Stimulated activated CD4-positive, alpha-beta T cell treated with anti-CD3 and anti-CD28 coated beads, Interleukin-1b, Interleukin-23, amount 100 ng/mL, for 24 hours (primary cell): ENCODE measurements at regions not wholly inside any gene's neighbourhood (a gene's known extent, or its start where the extent isn't known, plus 50 kb on each side); places are given as distances from the start of the nearest gene placed in this dataset.
A peak's percentile ranks its signal among the peaks of the same experiment; 100 is the strongest.
"Not testable (repeated sequence)": the region's sequence is repeated elsewhere in the genome, so short reads cannot be mapped to it uniquely, and the experiment has no call there.

ENCODE experiments used
- DNase-seq, 4 experiments: peaks; one replicate each; pipeline ENCODE4 v3.0.0-alpha.2; 2020; ENCODE audit warnings: low read depth in 4 of 4, low spot score in 1 of 4

DNA sequence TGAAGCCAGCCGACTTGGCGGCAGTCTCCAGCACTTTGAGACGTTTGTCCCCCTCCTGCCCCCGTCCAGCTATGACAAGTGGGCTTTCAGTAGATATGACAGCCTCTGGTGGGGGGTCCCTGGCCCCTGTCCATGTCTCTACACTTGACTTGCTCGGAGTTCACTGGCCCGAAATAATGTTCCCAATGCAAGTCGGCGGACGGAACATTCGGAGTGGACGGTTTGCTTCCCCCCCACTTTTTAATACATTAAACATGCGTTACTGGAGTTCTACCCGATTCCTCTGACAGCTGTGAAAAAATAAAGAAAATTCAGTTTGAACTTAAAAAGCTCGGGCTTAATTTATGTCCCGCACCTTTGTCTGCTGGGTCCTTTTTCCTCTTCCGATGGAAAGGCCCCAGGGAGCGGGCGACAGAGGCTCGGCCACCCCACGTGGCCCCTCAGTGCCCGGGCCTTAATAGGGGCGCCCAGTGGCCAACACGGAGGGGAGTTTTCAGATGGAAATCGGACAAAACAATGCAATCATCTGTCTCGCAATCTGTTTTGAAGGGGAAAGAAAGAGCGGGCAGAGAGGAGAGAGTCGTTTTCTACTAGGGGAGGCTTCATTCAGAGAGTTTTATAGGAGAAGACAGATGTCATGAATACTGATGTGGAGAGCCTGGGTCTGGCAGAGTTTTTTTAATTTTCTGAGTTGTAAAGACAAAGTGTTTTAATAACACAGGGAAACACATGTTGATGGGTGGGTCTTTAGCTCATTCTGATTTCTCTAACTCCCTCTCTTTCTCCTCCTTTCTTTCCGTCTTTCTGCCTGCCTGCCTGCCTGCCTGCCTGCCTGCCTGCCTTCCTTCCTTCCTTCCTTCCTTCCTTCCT lies 50.2 kb downstream of the SMIM38 start:
- no peak for DNase-seq

DNA sequence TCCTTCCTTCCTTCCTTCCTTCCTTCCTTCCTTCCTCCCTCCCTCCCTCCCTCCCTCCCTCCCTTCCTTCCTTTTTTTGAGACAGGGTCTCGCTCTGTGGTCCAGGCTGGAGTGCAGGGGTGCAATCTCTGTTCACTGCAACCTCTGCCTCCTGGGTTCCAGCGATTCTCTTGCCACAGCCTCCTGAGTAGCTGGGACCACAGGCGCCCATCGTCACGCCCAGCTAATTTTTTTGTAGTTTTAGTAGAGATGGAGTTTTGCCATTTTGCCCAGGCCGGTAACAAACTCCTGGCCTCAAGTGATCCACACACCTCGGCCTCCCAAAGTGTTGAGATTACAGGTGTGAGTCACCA lies 50.9 kb downstream of the SMIM38 start:
- not testable (repeated sequence) for DNase-seq

DNA sequence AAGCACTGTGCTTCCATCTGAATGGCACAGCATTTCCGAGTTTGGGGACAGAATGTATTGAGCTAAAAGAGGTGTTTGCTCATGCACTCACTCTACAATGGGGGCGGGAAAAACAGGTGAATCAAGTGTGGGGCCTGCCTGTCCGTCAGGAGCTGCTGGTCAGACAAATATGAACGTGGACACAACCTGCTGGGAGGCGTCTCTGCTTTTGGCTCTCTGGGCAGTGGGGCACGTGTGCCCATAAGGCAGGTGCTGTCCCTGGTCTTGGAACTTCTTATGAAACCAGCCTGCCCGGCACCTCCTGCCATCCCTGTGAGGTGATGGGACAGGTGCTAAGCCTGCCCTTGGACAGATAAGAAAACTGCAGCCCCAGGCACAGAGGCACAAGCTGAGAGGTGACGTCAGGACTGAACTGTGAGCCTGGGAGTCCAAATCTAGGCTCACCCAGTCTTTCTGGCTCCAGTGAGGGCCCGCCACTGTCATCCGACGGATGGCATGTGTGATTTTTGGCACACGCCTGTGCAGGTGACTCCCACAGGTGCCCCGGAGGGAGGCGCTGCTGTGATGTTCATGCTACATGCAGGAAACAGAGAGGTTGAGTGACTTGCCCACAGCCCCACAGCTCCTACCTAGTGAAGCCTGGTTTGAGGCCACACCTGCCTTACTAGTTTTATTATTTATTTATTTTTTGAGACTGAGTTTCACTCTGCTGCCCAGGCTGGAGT lies 51.6 kb downstream of the SMIM38 start:
- DNase-seq: no peak

DNA sequence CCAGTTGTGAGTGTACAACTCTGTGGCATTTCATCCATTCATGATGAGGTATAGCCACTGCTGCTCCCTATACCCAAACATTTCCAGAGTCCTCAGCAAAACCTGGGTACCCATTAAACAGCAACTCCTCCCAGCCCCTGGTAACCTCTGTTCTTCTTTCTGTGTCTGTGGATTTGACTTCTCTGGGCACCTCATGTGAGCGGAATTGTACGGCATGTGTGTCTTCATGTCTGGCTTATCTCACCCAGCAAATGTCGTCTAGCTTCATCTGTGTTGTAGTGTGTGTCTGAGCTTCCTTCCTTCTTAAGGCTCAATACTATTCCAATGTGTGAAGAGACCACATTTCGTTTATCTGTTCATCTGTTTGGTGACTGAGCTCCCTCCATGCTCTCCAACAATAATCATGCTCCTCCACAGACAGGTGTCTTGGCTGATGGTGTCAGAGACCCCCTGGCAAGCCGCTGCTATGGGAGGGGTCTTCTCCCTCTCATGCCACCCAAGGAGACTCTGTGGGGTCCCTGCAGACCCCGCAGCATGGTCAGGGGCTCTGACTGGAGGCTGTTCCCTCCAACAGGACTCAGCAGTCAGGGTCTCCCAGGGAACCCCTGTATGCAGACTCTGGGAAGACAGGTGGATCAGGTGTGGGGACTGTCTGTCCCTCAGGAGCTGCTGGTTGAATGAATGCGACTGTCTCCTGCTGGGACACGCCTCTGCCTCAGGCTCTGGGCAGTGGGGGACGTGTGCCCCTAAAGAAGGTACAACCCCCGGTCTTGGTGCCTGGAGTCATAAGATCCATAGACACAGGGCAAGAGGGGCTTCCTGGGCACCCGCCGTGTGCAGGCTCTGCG lies 52.7 kb downstream of the SMIM38 start:
- no peak for DNase-seq

DNA sequence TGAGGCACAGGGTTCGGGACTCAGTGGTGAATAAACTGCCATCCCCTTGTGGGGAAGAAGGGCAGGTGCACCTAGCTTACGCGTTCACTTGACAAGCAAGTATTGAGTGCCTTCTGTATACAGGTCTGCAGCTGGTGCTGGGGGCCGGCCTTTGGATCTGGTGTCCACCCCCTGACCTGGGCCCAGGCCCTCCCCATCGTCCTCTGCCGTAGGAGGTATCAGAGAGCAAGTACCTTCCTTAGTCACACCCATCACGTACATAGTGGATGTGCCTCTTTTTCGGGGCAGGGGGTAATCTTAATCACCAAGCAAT lies 53.3 kb downstream of the SMIM38 start:
- DNase-seq: no peak

DNA sequence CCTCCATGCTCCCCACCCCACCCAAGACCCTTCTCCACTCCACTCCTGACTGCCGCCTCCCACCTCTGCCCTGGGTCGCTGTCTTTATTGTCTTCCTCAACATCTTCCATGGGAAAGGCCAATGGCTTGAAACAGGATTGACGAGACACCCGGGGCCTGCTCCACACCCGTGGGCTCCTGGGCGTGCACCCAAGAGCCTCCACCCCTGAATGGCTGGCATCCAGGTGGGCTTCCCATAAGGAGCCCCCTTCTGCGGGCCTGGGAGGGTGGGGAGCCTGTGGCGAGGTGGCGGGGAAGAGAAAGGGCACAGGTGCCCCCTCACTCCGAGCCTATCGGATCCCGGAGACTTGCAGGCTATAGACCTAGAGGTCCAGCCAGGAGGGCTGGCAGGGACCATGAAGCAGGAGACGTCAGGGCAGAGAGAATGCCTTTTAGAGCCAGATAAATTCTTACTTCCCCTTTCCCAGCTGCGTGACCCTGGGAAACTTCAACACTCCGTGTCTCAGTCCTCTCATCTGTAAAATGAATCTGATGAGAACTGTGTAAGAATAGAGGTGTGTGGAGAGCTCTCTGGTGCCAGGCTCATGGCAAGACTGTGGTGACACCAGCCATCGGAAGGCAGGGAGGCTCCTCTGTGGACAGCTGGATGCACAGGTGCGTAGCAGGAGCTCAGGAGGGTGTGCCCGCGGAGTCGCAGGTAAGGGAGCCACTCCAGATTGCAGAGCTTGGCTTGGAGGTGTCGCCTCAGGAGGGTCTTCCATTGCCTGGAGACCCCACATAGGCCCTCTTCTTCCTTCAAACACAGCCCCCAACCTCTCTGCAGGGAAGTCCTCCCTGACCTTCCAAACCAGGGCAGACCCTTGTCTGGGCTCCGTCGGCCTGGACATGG lies 53.9 kb downstream of the SMIM38 start:
- DNase-seq: no peak

DNA sequence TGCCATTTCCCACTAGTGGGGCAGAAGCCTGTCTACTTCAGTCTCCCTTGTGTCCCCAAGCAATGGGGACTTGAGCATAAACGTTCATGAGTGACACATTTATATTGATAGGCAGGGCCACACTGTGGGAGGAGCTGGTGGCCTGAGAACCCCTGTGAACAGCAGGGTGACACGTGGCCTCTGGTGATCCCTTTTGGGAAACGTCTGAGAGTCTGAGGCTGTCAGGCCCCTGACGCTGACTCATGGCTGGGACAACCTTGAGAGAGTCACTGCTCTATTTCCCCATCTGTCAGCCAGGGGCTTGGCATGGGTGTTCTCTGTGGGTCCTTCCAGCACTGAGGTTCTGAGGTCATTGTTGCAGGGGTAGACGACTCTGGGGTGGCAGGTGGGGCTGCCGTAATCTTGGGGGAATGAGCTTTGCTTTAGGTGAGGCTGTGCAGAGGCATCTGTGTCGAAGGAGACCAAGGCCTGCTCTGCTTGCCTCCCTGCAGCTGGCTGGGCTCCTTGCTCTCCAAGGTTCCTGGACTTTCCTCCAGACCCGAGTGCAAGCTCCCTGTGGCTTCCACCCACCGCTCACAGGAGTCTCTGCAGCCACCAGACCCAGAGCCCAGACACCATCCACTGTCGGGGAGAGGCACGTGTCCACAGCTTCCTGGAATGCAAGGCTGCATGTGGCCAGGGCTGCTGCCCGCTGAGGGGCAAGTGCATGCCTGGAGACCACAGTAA lies 54.7 kb downstream of the SMIM38 start:
- peak in 2 of 4 experiments; percentile 10 to 26 for DNase-seq

DNA sequence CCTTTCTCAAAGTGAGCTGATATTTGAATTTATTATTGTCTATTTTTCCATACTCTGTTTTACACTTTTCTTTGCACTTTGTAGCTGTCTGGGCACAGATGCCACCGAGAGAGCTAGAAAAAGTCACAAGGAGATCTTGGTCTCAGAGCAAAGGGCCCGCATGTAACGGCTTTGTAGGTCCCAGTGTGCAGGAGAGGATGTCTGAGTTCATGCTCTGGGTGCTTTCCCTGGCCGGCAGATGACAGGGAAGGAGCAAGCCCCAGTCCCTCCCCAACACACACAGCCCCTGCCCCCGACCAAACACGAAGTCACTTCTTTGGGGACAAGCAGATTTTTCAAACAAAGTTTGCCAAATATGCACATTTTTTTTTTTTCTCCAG lies 55.8 kb downstream of the SMIM38 start:
- no peak for DNase-seq

DNA sequence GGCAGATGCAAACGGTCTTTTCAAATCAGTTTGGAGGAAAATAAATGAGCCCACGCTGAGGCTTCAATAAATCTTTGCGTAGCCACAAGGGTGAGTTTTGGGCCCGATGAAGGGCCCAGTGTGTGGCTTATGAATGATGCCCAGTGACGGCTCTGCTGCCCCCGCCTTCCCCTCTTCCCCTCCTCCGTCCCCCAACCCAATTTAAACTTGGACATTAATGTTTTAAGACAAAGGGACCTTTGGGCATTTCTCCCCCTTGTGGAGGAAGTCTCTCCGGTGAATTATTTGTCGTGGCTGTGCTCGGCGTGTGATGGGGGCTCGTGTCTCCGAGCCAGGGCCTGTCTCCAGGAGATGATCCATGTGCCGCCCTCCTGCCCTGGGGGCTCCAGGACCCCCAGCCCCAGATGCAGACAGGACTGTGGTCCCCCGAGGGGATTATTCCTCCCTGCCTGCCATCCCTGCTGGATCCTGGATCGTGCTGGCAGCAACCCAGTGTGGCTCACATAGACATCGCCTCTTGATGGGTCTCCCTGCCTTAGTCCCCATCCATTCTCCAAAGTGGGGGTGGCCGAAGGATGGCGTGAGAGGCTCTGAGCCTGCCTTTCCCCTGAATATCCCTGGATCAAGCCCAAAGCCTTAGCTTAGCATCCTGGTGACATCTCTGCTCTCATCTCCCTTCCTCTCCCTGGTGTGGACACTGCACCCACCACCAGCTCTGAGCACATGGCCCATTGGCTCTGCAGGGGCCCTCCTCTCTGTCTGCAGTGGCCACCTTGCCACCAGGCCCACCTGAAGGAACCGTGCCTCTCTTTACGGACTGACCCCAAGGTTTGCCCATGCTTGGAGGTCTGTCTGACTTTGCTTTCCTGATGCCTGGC lies 56.4 kb downstream of the SMIM38 start:
- DNase-seq: no peak

DNA sequence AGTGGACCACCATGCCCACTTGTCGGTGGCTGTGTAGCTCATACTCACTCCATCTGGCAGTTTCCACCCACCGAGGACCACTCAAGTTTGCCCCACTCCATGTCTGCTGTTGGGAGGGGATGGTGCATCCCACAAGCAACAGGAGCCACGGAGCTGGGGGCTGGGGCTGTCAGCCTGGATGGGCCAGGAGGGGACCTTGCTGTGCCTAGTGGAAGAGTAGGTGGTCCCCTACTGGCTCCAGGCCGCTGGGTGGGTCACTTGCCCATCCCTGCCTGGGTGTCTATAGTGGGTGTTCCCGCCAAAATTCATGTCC lies 57.0 kb downstream of the SMIM38 start:
- no peak for DNase-seq

DNA sequence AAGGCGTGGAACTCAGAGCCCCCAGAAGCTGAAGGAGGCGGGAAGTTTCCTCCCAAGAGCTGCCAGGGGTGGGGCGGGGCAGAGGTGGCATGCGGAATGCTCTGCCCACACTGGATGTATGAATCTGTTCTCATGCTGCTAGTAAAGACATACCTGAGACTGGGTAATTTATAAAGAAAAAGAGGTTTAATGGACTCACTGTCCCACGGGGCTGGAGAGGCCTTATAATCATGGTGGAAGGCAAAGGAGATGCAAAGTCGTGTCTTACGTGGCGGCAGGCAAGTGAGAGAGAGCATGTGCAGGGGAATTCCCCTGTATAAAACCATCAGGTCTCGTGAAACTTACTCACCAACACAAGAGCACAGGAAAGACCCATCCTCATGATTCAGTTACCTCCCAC lies 57.6 kb downstream of the SMIM38 start:
- peak in 2 of 4 experiments; percentile 16 to 34 for DNase-seq

DNA sequence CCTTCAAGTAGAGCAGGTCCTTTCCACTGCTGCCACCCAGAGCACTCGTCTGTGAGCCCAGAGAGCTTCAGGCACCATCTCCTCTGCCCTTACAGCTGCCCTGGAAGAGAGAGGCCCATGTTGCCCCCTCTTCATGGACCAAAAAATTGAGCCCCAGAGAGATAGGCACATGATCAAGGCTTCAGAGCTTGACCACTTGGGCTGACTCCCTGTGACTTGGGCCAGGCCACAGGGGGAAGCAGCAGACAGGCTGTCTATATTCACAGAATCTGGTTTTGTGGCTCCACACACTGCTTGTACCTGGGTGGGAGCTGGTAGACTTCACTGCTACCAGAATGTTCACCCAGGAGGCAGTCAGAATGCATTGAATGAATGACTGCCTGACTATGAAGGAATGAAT lies 58.2 kb downstream of the SMIM38 start:
- no peak for DNase-seq

DNA sequence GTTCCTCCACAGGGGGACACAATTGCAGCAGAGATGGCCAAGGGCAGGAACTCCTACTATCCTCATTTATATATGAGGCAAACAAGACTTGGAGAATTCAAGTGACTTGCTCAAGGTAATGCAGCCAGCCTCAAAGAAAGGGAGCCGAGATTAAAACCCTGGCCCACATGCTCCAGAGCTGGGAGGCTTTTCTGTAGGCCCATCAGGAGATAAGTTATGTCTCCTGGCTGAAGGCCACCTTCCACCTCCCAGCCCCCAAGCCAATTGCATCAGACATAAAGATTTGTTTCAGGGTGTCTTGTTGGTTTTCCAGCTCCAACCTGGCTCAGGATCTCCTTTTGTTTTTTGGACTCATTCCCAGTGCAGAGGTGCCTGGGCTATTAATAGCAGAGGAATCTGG lies 59.5 kb downstream of the SMIM38 start:
- DNase-seq: no peak

DNA sequence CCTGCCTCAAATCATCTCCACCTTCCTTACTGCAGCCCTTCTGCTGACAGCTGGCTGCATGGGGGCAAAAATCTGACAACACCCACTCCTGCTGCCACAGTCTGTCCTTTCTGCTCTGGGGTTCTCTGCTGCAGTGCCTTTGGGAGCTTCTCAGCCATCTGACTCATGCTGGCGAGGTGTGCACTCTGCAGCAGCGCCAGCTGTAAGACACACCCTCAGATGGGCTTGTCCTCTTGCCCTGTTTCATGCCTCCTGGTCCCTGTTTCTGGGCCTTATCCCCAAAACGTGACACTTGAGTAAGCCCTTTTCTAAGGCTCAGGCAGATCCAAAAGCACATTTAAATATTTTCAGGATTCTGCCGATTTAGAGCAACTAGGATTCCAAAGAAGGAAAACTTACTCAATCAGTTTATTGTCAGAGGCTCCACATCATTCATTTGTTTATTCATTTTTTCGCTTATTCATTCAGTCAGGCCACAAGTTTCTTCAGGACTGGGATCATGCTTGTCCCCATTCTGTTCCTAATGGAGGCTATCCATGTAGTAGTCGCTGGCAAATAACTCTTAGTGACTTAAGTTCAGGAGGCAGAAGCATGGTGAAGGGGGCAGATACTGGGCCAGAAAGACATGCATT lies 60.2 kb downstream of the SMIM38 start:
- no peak for DNase-seq

DNA sequence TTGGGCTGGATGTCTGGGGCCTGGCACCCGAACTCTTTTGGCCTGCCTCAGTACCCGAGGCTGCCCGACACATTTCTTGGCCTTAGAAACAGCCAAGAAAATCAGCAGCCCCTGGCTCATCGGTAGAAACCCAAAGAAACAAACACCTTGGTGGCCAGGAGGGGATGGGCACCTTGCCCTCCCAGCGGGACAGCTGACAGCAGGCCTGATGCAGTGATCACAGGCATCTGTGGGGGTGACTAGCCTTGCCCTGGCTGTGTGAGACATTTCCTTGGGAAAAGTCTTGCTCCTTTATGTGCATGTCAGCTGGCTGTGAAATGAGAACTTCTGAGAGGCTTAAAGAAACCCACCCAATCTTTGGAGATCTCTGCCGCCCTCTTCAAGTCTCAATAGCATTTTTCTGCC lies 60.9 kb downstream of the SMIM38 start:
- DNase-seq: no peak

DNA sequence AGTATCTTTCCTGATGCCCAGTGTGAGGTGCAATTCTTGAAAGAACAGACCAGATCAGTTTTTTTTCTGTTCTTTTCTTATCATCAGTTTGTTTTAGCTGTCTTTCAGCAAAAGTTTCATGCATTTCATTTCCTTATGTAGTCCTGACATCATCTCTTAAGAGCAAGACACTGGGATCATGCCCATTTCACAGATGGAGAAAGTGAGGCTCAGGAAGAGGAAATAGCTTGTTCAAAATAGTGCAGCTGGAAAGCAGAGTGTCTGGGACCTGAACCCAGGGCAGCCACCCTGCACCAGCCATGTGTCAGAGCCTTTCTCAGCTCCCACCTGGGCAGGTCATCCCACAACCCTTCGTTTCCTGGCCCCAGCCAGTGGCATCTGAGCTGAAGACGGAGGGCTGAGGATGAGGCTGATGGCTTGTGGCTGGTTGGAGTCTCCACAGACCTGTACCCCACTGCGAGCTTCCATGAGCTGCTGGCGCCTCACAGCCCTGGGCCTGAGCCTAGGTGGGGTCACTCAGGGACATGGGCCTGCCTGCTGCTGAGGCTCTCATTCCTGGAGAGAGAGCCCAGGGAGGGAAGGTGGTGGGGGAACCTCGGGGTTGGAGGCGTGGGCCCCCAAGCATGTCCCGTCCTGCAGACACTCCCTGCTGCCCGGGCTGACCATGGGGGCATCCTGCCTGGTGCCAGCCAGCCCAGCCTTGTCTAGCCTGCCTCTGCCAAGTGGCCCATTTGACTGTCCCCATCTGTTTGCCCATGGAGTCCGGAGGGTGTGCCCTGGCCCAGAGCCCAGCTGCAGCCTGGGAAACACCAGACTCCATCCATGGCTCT lies 61.8 kb downstream of the SMIM38 start:
- DNase-seq: no peak

DNA sequence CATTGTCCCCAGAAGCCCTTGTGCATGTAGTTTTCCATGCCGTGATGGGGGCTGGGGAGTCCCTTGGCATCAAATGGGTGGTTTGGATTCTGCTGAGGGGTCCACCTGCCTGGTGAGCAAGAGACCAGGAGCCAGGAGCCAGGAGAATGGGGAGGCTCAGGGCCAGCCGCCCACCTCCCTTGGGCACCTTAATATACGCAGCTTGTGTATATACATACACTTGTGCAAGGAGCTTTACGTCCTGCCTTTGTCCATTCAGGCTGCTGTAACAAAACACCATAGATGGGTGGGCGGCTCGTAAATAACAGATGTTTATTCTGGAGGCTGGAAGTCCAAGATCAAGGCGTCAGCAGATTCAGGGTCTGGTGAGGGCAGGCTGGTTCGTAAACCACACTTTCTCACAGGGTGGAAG lies 62.5 kb downstream of the SMIM38 start:
- DNase-seq: no peak
